ENCODE measurements at regions not wholly inside any gene's neighbourhood (a gene's known extent, or its start where the extent isn't known, plus 50 kb on each side); places are given as distances from the start of the nearest gene placed in this dataset.
"Not testable (repeated sequence)": the region's sequence is repeated elsewhere in the genome, so short reads cannot be mapped to it uniquely, and the experiment has no call there.

DNA sequence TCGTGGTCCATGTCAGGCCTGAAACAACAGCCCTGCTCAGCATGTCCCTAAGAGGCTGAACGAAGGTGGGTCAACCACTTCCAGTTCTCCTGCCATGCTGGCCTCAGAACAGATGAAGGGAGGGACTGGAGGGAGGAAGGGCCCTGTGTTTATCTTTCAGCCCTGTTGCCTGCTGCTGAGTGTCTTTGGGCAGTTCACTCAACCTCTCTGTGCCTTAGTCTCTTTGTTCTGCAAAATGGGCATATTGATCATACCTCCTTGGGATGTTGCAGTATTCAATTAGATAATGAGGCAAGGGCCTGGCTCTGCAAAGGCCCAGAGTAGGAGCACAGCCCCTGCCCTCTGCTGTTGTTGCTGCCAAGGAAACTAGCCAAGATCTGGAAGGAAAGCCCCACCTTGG, 207.5 kb downstream of the MN1 start:
- no peak for DNase-seq

DNA sequence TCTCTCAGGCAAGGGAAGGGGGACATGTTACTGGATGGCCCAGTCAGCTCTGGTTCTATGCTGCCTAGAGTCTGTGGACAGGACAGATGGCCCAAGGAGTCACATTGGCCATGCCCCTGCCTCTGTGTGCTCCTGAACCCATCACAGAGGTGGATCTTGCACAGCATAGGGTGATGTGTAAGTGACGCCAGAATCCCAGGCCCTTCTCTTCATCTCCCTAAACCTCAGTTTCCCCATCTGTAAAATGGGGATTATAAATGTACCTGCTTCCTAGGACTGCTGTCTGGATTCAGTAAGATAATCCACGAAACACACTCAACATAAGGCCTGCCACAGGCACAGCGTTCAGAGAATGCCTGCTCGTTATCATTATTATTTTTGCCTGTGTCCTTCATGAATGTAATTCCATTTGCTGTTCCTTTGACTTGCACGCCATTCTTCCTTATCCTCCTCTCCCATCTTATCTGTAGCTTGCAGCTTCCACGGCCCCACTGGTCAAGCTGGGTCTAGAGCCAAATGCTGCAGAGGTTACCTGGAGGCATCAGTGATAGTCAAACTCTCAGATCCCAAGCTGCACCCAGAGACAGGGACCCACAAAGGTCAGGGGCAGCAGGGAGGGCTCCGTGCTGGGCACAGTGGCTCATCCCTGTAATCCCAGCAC, 207.0 kb downstream of the MN1 start:
- no peak for DNase-seq

DNA sequence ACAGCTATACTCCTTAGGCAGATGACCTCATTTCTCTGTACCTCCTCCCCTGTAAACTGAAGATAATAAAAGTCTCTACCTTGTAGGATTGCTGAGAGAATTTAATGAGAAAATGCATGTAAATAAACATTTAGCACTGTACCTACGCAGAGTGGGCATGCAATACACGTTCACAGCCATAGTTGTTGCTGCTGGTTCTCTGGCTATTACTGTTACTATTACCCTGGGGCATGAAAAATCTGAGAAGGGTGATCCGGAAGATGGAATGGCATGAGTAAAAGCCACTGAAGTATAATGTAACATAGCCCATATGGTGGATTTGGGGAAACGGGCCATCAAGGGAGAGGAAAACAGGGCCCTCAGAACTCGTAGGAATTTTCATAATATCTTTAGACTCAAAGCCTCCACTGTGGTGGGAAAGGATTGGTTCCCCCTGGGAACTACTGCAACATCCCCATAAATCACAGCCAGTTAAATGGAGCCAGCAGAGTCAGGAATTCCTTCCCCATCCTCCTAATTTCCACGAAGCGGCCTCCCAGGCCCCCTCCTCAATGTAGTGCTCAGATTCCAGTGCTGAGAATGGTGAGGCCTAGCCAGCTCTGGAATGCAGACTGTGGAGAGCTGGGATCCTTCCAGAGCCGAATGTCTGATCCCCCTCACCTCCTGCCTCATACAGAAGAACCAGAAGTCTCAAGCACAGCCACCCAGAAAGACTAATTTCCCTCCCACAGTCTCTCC, 205.3 kb downstream of the MN1 start:
- DNase-seq = no peak

DNA sequence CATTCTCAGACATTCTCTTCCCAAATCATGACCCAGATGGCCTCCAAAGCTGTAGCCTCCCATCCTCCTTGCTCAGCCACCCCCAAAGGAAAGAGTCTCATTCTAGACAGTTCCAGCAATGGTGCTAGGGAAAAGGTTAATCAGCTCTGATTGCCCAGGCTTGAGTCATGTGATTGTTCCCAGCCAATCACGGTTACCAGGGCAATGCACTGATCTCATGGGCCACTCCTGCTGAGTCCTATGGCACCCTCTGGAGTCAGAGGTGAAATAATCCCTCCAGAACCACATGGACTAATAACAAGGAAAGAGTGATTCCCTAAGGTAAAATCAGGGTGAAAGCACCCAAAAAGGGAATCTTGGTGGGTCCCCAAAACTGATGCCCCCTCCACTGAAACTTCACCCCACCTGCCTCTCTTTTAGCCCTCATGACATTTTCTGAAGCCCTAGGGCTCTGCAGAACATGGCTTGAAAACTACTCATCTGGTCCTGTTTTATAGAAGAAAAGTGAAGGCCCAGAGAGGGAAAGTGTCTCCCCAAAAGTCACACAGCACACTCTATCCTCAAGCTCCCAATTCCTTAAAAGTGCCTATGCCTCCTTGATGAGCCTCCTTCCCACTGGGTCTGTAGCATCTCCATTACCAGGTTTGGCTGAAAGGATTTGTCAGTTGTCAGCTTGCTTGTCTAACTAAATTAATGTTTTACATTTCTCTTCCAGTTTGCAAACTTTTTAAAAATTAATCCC, 203.7 kb downstream of the MN1 start:
- no peak for DNase-seq

DNA sequence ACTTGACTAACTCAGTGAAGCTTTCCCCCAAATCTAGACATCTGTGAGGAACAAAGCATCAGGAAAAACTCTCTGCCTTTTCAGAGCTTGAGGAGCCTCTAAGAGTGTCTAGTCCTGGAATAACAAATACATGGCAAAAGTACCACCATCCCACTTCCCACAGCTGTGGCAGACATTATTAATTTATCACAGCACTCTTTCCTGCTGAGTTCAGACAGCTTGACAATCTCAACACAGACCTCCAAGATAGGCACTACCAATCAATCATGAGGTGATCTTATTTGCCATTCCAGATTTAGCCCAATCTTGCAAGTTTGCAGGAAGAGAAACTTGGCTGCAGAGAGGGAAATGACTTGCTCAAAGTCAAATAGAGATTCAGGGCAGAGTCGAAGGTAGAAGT, 202.8 kb downstream of the MN1 start:
- no peak for DNase-seq

DNA sequence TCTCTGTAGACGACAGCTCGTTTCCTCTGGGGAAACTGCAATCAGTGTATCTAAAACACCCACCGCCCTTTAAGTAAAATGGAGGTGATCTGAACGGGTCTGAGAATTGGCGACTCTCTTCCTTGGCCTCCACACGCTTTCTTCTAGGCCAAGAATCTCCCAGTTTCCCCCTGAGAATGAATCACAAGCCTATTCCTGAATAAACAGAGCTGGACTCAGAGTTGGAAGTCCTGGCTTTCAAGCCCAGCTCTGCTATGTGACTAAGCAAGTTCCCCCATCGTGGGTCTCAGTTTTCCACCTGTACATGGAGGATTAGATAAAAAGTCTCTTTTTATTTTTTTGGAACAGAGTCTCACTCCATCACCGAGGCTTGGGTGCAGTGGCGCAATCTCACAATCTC, 200.4 kb downstream of the MN1 start:
- DNase-seq = no peak

DNA sequence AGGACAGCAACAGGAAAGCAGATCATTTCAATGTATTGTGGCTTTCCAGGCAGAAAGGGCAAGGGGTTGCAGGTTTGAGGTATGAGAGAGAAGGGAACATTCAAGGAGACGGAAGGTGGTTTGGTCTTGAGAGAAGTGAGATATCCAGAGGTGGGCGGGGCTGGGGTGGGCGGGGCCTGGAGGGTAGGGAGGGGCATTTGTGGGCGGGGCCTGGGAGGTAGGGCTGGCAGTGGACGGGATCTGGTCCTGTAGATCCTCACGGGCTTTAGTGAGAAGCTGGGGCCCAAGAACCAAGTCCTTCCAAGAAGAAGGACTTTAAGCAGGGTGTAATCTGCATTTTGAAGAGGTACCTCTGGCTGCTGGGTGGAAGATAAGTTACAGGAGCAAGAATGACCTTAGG, 199.2 kb downstream of the MN1 start:
- DNase-seq = no peak

DNA sequence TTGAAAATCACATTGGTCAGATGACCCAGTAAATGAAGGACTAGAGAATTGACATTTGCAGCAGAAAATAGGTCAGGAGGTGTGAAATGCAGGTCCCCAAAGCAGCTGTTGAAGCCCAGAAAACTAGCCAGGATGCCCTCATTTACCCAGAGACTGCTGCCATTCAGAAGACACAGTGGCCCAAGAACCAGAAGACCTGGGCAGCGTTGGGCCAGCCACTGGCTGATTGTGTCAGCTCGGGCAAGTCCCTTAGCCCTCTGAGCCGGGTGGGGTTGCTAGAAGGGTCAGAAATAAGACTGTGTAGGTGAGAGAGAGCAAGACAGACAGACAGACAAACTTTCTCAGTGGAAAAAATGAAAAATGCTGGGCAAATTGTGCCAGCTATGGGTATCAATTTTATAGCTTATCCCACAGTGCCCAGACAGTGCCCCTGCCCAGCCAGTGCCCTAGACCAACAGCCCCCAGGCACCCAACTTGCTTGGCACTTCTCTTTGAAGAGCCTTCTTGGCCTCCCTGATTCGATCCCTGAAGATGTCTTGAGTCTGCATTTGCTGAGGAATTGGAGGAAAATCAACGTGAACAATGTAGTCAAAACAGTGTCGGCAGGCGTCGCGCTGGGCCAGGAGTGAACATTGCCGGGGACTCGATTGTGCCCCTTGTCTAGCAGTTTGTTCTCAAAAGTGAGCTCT, 198.3 kb downstream of the MN1 start:
- no peak for DNase-seq

DNA sequence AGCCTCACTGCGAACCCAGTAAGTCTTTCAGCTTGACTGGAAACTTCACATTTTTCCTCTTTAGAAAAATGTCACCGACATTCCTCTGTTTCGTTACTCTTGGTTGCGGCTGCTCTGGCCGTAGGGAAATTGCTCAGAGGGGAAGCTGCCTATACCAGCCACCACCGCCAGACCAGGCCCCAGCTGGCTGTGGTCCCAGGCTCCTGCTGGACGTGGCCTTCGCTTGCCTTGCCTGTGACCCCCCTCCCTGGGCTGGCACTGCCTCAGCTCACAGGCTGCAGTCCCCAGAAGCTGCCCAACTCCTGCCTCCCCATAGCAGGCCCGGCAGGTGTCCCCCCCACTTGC, 197.8 kb downstream of the MN1 start:
- DNase-seq = no peak

DNA sequence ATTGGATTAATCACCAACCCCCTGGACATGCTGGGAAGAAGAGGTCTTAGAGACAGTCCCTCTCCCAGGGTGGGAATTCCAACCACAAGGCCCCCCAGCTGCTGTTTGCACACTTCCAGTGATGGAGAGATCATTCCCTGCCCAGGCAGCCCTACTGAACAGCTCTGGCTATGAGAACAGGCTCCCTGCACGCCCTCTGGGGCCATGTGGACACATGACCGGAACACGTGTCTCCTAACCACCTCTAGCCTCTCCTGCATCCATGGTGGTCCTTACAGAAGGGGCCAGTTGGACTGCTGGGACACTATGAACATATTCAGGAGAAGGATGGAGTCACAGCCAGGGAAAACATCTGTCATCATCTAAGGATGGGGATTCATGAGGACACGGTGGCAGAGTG, 196.2 kb downstream of the MN1 start:
- no peak for DNase-seq

DNA sequence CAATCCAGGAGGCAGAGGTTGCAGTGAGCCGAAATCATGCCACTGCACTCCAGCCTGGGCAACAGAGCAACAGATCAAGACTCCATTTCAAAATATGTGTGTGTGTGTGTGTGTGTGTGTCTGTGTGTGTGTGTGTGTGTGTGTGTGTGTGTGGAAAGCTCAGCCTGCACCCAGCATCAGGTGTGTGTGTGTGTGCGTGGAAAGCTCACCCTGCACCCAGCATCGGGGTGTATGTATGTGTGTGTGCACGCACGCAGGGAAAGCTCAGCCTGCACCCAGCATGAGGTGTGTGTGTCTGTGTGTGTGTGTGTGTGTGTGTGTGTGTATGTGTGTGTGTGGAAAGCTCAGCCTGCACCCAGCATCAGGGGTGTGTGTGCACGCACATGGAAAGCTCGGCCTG, 193.8 kb downstream of the MN1 start:
- DNase-seq = not testable (repeated sequence)

DNA sequence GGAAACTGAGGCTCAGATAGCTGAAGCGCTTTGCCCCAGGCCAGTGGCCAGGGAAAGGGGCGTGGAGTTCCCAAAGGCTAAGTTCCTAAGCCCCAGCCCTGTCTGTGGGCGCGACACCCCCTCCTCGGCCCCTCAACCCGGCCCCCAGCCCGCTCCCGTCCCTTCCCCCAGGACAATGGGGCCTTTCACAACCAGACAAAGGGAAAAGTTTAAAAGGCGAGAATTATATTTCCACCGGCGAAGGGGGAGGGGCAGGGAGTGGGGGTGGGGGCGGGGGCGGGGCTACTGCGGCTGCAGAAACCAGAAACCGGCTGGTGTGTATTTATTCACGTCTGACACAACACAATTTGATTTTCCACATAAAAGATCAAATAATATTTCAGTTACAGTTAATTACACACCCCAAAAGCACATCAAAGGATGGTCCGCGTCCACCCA, 192.1 kb downstream of the MN1 start:
- DNase-seq = no peak

DNA sequence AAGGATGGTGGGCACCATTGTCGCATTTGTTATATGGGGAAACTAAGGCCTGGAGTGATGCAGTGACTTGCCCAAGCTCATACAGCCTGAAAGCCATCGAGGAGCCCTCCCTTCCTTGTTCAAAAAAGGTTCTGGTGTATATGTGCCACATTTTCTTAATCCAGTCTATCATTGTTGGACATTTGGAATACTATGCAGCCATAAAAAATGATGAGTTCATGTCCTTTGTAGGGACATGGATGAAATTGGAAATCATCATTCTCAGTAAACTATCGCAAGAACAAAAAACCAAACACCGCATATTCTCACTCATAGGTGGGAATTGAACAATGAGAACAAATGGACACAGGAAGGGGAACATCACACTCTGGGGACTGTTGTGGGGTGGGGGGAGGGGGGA, 191.4 kb downstream of the MN1 start:
- DNase-seq = not testable (repeated sequence)

DNA sequence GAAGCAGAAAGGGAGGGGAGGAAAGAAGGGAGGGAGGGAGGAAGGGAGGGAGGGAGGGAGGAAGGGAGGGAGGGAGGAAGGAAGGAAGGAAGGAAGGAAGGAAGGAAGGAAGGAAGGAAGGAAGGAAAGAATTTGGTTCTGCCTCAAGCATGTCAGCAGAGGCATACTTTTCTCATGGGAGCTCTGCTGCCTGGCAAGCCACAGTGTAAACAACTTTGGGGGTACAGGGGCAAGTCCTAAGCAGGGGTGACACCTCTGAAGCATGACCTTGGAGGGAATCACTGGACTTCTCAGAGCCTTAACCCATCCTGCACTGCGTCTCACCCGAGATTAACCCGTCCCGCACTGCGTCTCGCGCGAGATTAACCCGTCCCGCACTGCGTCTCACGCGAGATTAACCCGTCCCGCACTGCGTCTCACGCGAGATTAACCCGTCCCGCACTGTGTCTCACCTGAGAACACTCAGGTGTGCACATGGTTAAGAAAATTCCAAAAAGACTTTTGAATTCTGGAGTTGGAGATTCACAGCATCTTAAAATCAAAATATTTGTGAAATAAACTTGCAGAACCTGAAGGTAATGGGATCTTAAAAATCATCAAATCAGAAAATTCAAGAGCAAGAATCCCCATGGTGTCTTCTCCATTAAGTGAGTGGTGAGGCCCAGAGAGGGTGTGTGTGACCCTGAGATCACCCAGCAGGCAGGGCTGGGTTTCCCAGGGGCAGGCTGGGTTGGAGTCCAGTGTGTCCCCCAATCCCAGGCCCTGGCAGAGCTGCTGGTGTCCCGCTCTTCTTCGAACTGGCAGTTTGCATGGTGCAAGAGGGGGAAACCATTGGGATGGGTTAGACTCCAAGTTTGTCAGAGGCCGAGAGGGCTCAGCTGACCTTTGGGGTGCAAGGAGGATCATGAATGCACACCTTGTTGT, 190.4 kb downstream of the MN1 start:
- no peak for DNase-seq

DNA sequence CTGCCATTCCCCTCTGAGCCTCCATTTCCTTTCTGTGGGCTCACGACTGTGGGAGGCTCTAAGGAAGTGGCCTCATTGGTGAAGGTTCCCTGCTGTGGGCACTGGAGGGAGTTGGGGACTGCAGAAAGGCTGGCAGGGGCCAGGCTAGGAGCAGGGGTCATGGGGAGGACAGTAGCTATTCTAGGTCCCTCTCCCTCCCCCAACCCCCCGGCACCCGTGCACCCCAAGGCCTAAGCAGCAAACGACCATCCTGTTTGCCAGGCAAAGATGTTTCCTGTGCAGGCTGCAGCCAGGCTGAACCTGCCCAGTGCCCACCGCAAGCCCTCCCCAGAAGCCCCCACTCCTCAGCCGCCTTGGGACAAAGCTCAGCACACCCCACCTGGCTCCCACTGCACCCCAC, 189.4 kb downstream of the MN1 start:
- DNase-seq = no peak

DNA sequence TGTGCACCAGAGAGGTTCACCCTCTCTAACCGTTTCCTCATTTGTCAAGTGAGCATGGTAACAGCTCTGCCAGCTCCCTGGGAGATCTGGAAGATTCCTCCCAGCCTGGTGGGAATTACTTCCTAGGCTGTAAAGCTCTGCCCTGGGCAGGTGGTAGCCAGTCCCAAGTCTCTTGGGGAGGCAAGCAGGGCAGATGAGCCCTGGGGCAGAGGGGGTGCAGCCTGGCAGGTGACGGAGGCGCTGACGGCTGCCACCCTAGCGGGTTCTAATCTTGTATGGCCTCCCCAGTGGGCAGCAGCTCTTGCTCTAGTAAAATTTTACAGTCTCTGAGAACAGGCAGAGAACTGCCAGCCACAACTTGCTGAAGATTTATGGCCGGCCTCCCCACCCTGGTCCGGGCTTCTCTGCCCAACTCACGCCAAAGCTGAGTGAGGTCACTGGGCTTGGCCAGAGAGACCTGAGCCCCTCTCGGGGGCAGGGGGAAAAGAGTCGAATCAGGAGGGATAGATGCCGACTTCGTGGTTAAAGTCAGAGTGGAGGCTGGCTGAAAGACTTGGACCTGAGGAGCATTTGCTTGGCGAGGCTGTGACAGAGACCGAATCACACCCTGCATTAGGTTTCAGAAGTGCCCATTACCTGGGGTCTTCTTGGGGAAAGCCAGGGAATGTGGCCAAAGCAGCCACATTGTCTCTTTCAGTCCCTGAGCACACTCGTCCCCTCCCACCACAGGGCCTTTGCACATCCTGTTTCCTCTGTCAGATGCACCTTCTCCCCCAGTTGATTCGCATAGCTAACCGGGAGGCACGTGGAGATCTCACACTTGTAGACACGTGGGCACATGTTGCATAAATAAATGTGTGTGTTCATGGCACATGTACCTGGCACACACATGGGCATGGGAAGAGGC, 188.2 kb downstream of the MN1 start:
- no peak for DNase-seq

DNA sequence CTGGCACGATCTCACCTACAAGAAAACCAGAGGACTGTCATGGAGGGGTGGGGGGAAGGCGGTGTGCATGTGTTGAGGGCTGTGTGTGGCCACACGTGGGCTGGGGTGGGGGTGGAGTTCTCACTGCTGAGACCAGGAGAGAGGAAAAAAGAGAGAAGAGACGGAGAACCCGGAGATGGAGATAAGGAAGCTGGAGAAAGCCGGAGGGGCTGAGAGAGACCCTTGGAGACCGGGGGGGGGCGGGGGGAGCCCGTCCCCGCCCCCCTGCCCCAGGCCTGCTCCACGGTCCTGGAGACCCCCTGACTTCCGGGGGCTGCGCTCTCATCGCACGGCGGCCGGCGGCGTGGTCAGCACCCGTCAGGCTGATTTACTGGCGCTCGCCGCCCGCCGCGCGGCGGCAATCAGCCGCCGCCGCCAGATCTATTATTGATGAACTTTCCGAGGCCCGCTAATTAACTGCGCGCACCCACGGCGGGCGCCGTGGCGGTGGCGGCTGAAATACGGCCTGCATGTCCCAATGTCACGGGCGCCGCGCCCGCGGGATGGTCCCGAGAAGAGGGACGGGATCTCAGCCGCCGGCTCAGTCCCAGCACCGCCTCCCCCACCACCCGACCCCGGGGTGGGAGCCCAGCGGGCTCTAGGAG, 187.4 kb downstream of the MN1 start:
- DNase-seq = no peak

DNA sequence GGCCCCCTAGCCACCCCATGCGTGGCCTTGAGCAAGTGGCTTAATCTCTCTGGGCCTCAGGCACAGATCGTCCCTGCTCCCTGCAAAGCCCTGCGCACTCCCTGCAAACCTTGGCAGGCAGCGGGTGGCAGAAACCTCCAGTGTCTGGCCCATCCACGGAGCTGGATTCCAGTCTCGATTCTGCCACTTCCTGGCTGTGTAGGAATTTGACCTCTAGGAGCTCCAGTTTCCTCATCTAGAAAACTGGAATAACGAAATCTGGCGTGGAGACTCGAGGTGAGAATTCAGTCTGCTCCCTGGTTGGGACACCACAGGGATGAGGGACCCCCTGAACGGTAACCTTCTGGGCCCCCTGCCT, 186.9 kb downstream of the MN1 start:
- DNase-seq = no peak

DNA sequence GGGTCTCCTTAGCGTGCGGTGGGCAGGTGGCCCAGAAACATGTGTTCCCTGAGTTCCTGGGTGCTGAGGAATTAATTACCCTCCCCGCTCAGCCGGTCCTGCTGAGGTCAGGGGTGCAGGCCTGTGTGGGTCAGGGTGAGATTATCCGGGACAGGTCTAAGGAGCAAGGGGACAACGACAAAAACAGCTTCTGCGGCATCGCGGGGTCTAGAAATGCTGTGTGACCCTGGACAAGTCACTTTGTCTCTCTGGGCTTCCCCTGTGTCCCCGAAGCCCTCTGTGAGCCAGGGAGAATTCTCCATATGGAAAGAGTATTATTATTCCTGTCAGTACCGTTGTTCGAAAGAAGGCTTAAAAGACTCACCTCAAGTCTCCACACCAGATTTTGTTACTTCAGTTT, 186.1 kb downstream of the MN1 start:
- DNase-seq = no peak

DNA sequence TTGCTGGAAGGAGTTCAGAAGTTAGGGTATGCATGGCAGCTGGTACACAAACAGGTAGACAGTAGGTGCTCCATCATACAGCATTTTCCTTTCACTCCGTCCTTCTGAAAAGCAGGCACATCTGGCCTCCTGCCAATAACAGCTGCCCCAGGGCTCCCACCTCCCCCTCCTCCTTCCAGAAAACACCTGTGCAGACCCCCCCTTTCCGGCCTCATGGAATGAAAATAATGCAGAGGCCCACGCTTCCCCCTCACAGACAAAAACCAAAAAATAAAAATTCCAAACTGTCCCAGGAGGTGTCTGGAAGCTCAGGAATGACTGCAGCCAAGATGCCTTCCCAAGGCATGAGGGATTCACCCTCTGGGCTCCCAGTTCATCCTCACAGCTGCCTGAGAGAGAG, 185.5 kb downstream of the MN1 start:
- no peak for DNase-seq

Measured in NCI-H2081 treated with DMSO at 0.1 percent for 48 hours (cell line).